Memory B cell (primary cell): ENCODE measurements at regions not wholly inside any gene's neighbourhood (a gene's known extent, or its start where the extent isn't known, plus 50 kb on each side); places are given as distances from the start of the nearest gene placed in this dataset.

ENCODE experiments used
- ATAC-seq: fragments of 150-1000 bp; cut with Tn5 transposase; 2 replicates; pipeline ENCODE4 v1.10.0; 2021; ENCODE audit warnings: low read depth, mild to moderate bottlenecking, moderate library complexity
- DNase-seq, 2 donors: peaks; one replicate each; pipeline ENCODE4 v3.0.0; 2022; ENCODE audit warnings: low spot score in 2 of 2
- H3K27ac Mint-ChIP-seq: one replicate; pipeline ENCODE4 v1.8.0; 2022; ENCODE audit warnings: mild to moderate bottlenecking, moderate library complexity, mixed read lengths
- H3K27me3 Mint-ChIP-seq: one replicate; pipeline ENCODE4 v1.8.0; 2022; ENCODE audit warnings: mixed read lengths
- H3K36me3 Mint-ChIP-seq: one replicate; pipeline ENCODE4 v1.8.0; 2022; ENCODE audit warnings: mild to moderate bottlenecking, mixed read lengths
- H3K4me1 Mint-ChIP-seq: one replicate; pipeline ENCODE4 v1.8.0; 2022; ENCODE audit warnings: mixed read lengths
- H3K4me3 Mint-ChIP-seq: one replicate; pipeline ENCODE4 v1.8.0; 2022; ENCODE audit warnings: mild to moderate bottlenecking, moderate library complexity, mixed read lengths
- H3K9me3 Mint-ChIP-seq: one replicate; pipeline ENCODE4 v1.8.0; 2022; ENCODE audit warnings: mixed read lengths

- H3K27ac Mint-ChIP-seq = no peak overlapping the region
- no peaks in the 10 kb centered on the region for H3K36me3 Mint-ChIP-seq
- no peaks in the 10 kb centered on the region for H3K4me1 Mint-ChIP-seq
- DNase-seq = no peak
- H3K4me3 Mint-ChIP-seq = no peak overlapping the region
- no peaks in the 10 kb centered on the region for H3K27me3 Mint-ChIP-seq
- no peak for ATAC-seq
- H3K9me3 Mint-ChIP-seq = peaks cover 4% of the 10 kb centered on the region
Measured at GRCh38 chr6:90914312-90914711, 327.4 kb upstream of the MAP3K7 start.

DNA sequence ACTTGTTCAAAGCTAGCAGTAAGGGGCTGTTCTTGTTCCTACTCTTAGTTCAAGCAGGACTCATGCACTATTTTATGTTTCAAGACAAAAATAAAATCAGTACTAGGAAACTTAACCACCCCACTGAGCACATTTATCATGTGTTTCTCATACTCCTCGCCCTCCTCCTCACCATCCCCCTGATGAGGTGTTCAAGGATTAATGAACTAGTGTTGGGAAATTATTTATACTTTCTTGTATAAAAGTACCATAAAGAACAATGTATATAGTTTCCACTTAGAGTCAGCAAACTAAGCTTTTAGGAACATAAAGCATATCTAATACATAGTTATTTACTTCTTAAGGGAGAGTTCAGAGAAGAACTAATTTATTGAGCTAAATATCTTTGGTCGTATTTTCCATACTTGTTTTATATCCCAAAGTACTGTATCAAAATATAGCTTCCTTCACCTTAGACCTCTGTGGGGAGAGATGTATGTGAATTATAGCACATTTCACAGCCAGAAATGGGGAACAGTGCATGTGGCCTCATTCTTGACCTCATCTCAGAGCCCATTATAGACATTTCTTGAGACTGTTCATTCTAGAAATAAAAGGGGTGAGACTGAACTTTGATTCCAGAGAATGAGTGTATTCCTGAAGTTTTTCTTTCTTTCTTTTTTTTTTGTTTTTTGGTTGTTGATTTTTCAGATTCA is 326.5 kb upstream of the MAP3K7 start:
- no peak for DNase-seq
- H3K36me3 Mint-ChIP-seq = no peaks in the 10 kb centered on the region

DNA sequence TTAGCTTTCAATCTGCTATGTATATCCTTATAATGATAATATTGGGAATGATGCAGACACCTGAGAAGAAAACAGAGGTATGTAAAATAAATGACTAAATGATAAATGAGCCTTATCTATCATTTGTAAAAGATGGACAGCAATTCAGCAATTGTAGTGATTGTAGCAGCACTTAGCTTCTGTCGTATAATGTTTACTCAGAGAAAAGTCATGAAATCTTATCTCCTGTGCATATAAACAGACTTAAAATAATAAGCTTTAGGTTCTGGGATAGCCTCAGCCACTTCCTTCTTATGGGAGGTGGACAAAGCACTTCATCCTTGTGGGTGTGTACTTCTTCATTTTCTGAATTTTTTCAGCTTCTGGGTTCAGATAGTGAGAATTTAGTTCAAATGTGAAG is 324.8 kb upstream of the MAP3K7 start:
- ATAC-seq (no peak), DNase-seq (no peak)
- H3K9me3 Mint-ChIP-seq = peaks cover 4% of the 10 kb centered on the region
- no peaks in the 10 kb centered on the region for H3K4me1 Mint-ChIP-seq
- H3K27ac Mint-ChIP-seq = no peak overlapping the region
- H3K36me3 Mint-ChIP-seq = no peaks in the 10 kb centered on the region
- no peaks in the 10 kb centered on the region for H3K27me3 Mint-ChIP-seq
- H3K4me3 Mint-ChIP-seq = no peak overlapping the region

More for the DNA sequence above, 326.5 kb upstream of the MAP3K7 start:
- ATAC-seq = no peak
- Mint-ChIP-seq H3K4me1 (no peaks in the 10 kb centered on the region), H3K9me3 (peaks cover 4% of the 10 kb centered on the region), H3K27me3 (no peaks in the 10 kb centered on the region), H3K27ac (no peak overlapping the region), H3K4me3 (no peak overlapping the region)

- ATAC-seq = no peak
Measured at GRCh38 chr6:90910893-90911292, 324.0 kb upstream of the MAP3K7 start.

DNA sequence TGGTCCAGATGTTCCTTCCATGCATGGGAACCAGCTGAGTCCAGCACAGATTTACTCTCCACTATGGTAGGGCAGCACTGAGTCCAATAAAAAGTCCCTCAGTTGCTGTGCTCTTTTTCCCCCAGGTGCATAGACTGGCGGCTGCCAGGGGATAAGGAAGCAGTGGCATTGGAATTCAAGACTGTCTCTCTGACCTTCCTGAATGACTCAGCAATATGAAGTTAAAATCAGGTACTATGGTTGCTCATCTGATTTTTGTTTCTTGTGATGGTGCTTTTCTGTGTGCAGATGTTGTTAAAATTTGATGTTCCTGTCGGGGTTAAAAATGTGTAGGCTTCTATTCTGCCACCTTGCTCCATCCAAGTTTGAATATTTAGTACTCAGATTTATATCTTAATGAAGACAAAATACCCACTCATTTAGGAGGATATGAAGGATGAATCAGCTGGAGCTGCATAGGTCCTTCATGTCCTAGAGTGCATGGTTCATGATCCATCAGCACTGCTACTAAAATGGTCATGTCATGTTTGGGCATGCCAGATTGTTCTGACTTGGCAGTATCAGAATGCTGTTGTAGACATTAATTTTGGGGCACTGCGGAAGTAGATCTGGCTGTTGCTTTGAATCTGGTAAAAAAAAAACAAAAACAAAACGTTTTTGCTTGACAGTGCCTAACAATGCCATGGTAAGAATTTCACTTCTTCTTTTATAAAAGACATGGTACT is 321.2 kb upstream of the MAP3K7 start:
- no peak for DNase-seq
- Mint-ChIP-seq H3K9me3 (no peaks in the 10 kb centered on the region), H3K36me3 (no peaks in the 10 kb centered on the region), H3K4me1 (no peaks in the 10 kb centered on the region), H3K27ac (no peak overlapping the region), H3K4me3 (no peak overlapping the region), H3K27me3 (no peaks in the 10 kb centered on the region)
- no peak for ATAC-seq

More at GRCh38 chr6:90910893-90911292, 324.0 kb upstream of the MAP3K7 start:
- H3K36me3 Mint-ChIP-seq = no peaks in the 10 kb centered on the region
- no peak for DNase-seq
- no peaks in the 10 kb centered on the region for H3K27me3 Mint-ChIP-seq
- H3K9me3 Mint-ChIP-seq = peaks cover 2% of the 10 kb centered on the region
- no peak overlapping the region for H3K4me3 Mint-ChIP-seq
- no peak overlapping the region for H3K27ac Mint-ChIP-seq
- H3K4me1 Mint-ChIP-seq = no peaks in the 10 kb centered on the region

DNA sequence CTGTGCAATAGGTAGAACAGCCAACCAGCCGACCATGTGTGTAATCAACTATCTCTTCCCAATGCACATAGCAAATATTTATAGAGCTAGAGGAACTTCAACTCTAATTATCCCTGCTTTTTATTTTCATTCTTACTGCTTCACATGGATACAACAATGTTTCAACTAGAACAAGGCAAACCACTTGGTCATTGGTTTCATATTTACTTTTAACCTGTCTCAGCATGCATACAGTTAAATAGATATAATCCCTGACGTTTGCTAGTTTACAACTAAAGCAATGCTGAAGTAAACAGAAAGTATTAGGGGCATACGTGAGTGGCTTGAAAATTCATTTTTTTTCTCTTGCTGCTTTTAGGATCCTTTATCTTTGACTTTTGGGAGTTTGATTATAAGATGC is 318.5 kb upstream of the MAP3K7 start:
- no peaks in the 10 kb centered on the region for H3K36me3 Mint-ChIP-seq
- H3K27ac Mint-ChIP-seq = no peak overlapping the region
- H3K4me3 Mint-ChIP-seq = no peak overlapping the region
- H3K9me3 Mint-ChIP-seq = no peaks in the 10 kb centered on the region
- no peaks in the 10 kb centered on the region for H3K27me3 Mint-ChIP-seq
- DNase-seq = no peak
- ATAC-seq = no peak
- H3K4me1 Mint-ChIP-seq = no peaks in the 10 kb centered on the region

- Mint-ChIP-seq H3K9me3 (no peaks in the 10 kb centered on the region), H3K4me3 (no peak overlapping the region), H3K27ac (no peak overlapping the region), H3K36me3 (no peaks in the 10 kb centered on the region), H3K27me3 (no peaks in the 10 kb centered on the region), H3K4me1 (no peaks in the 10 kb centered on the region)
- DNase-seq (no peak), ATAC-seq (no peak)
Measured at GRCh38 chr6:90900034-90900433, 313.2 kb upstream of the MAP3K7 start.

DNA sequence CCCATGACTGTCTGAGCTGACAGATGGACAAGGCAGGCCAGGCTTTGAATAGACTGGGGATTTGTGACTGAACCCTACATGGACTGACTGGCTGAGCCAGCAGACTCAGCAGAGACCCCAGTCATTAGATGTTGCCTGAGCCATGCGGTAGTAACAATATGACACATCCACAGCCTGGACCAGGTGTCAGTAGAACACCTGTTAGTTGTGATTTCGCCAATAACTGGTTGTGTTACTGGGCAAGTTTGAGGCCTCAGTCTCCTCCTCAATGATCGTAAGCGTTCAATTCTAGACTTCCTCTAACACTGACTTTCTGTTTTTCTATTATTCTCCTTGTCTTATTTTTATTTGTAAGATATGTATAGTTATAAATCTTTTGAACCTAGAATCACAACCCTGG is 311.9 kb upstream of the MAP3K7 start:
- Mint-ChIP-seq H3K27me3 (peaks cover 3% of the 10 kb centered on the region), H3K36me3 (no peaks in the 10 kb centered on the region), H3K27ac (no peak overlapping the region), H3K9me3 (no peaks in the 10 kb centered on the region), H3K4me3 (no peak overlapping the region), H3K4me1 (no peaks in the 10 kb centered on the region)
- ATAC-seq (no peak), DNase-seq (no peak)

DNA sequence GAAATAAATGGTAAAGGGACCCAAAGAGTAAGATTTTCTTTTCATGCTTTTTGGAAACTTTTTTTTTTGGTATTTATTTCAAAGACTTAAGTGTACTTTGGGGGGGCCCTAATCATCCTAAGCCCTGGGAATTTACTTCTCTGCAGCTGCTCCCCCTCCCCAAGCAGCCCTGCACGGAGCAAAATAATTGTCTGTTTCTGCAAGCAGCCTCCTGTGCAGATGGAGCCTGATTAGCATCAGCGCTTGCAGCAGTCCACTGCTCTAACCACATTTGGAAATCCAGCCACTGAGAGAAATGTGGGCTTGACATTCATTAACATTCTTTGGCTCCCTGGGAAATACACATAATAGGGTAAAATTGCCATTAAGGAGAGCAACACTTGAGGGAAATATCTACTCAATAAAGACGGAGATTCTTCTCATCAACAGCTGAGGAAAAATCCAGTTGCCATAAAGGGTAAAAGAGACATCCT is 309.2 kb upstream of the MAP3K7 start:
- no peak for ATAC-seq
- Mint-ChIP-seq H3K4me1 (no peaks in the 10 kb centered on the region), H3K36me3 (no peaks in the 10 kb centered on the region)

GRCh38 chr6:90895299-90896074 is 308.6 kb upstream of the MAP3K7 start:
- no peak for ATAC-seq
- no peaks in the 10 kb centered on the region for H3K9me3 Mint-ChIP-seq
- no peak overlapping the region for H3K4me3 Mint-ChIP-seq
- no peaks in the 10 kb centered on the region for H3K4me1 Mint-ChIP-seq
- no peaks in the 10 kb centered on the region for H3K36me3 Mint-ChIP-seq
- H3K27me3 Mint-ChIP-seq = peaks cover 3% of the 10 kb centered on the region
- DNase-seq = no peak
- H3K27ac Mint-ChIP-seq = no peak overlapping the region

More for the DNA sequence above, 309.2 kb upstream of the MAP3K7 start:
- Mint-ChIP-seq H3K9me3 (no peaks in the 10 kb centered on the region), H3K4me3 (no peak overlapping the region), H3K27me3 (peaks cover 3% of the 10 kb centered on the region), H3K27ac (no peak overlapping the region)
- DNase-seq = no peak

DNA sequence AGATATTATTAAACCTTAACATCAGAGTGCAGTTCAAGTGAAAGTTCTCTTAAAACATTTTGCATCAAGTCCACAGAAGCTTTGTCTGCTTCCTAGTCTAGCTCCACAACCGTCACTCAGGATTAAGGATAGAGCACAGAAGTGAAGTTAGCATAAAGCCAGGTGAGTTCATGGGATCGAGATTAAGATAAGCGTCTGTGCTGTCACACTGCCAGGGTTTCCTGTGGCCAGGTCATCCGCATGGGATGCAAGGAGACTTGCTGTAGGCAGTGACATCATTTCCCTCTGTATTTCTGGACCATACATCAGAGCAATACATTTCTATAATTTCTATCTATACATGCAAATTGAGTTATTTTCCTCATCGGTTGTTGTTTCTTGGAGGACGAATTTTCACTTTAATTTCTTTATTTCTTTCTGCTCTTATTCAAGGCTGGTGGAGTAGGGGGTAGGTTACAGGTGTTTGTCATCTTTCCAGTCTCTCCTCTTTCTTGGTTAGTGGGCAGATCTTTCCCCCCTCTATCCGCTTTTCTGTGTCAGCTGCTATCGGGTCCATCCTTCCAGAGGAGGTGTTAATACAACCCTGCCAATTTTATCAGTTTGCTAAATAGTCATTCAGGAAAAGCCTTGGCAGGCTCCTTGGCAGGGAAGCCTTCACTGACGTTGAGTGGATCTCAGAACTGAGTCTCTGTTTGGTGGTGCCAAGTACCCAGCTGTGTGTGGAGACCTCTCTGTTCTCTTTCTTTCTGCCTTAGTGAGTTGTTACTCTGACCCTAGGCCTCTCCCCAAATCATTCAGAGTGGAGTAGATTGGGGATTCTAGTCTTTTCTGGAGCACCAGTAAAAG is 307.6 kb upstream of the MAP3K7 start:
- peaks cover 3% of the 10 kb centered on the region for H3K27me3 Mint-ChIP-seq

GRCh38 chr6:90893400-90893799 is 306.5 kb upstream of the MAP3K7 start:
- H3K36me3 Mint-ChIP-seq = no peaks in the 10 kb centered on the region
- no peak for DNase-seq
- ATAC-seq = no peak
- no peaks in the 10 kb centered on the region for H3K4me1 Mint-ChIP-seq
- H3K9me3 Mint-ChIP-seq = no peaks in the 10 kb centered on the region
- peaks cover 3% of the 10 kb centered on the region for H3K27me3 Mint-ChIP-seq
- no peak overlapping the region for H3K27ac Mint-ChIP-seq
- no peak overlapping the region for H3K4me3 Mint-ChIP-seq

More for the DNA sequence above, 307.6 kb upstream of the MAP3K7 start:
- Mint-ChIP-seq H3K36me3 (no peaks in the 10 kb centered on the region), H3K4me1 (no peaks in the 10 kb centered on the region), H3K4me3 (no peak overlapping the region), H3K9me3 (no peaks in the 10 kb centered on the region), H3K27ac (no peak overlapping the region)
- ATAC-seq (no peak), DNase-seq (no peak)

DNA sequence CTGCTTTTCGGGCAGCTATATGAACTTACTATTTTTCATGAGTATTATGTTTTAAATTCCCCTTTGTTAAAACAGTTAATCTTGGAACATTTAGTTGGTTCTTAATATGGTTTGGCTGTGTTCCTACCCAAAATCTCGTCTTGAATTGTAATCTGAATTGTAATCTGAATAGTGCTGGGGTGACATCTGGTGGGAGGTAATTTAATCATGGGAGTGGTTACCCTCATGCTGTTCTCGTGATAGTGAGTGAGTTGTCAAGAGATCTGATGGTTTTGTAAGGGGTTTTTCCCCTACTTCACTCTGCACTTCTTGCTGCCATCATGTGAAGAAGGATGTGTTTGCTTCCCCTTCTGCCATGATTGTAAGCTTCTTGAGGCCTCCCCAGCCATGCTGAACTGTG is 305.4 kb upstream of the MAP3K7 start:
- H3K9me3 Mint-ChIP-seq = no peaks in the 10 kb centered on the region
- H3K27ac Mint-ChIP-seq = no peak overlapping the region
- peaks cover 5% of the 10 kb centered on the region for H3K27me3 Mint-ChIP-seq
- no peaks in the 10 kb centered on the region for H3K36me3 Mint-ChIP-seq
- H3K4me1 Mint-ChIP-seq = no peaks in the 10 kb centered on the region
- H3K4me3 Mint-ChIP-seq = no peak overlapping the region
- DNase-seq = no peak
- ATAC-seq = no peak
